OCI-LY7 (cell line): ENCODE measurements at regions not wholly inside any gene's neighbourhood (a gene's known extent, or its start where the extent isn't known, plus 50 kb on each side); places are given as distances from the start of the nearest gene placed in this dataset.

Source experiments
- BruUV-seq: library from RNA; stranded (reverse); fragments of 400-500 nt; replicated peaks from 2 replicates; lab custom pipeline; 2021; lab: Mats Ljungman, UMichigan
- CTCF ChIA-PET: fragments of 300-600 bp; sonication (Branson Sonifier 250); formaldehyde crosslinking; loops from one replicate; lab custom pipeline; 2022; ENCODE audit warnings: antibody characterized with exemption; ENCODE audit not compliant: unreplicated experiment; lab: Charles Lee
- POLR2A ChIA-PET: fragments of 300-600 bp; sonication (Branson Sonifier 250); formaldehyde crosslinking; loops from one replicate; lab custom pipeline; 2022; ENCODE audit warnings: antibody characterized with exemption; lab: Charles Lee
- DNase-seq: peaks from one replicate; pipeline ENCODE4 v3.0.0-alpha.2; 2015; ENCODE audit warnings: low spot score
- H2AFZ ChIP-seq: fragments of 200-600 bp; sonication (generic), shearing (Covaris generic); 2 replicates; pipeline ENCODE4 v1.6.1; 2014; ENCODE audit warnings: mild to moderate bottlenecking, antibody characterized with exemption, low read length, moderate library complexity
- H3K27ac ChIP-seq: fragments of 200-600 bp; sonication (generic); 2 replicates; pipeline ENCODE4 v1.5.1; 2014; ENCODE audit warnings: mixed run types, low read depth, mild to moderate bottlenecking, moderate library complexity, low read length, inconsistent platforms; ENCODE audit not compliant: poor library complexity, severe bottlenecking
- H3K36me3 ChIP-seq: fragments of 200-600 bp; sonication (generic); 2 replicates; pipeline ENCODE4 v1.6.1; 2014; ENCODE audit warnings: mild to moderate bottlenecking, antibody characterized with exemption, low read length, moderate library complexity, mixed read lengths; ENCODE audit not compliant: insufficient read depth
- H3K4me1 ChIP-seq: fragments of 200-600 bp; sonication (generic); 2 replicates; pipeline ENCODE4 v1.5.1; 2014; ENCODE audit warnings: mild to moderate bottlenecking, low read length; ENCODE audit not compliant: insufficient read depth, poor library complexity, severe bottlenecking
- H3K4me2 ChIP-seq: fragments of 200-600 bp; sonication (generic); 2 replicates; pipeline ENCODE4 v1.6.1; 2014; ENCODE audit warnings: mild to moderate bottlenecking, low read length
- H3K4me3 ChIP-seq: fragments of 200-600 bp; sonication (generic); 2 replicates; pipeline ENCODE4 v1.5.1; 2014; ENCODE audit warnings: mild to moderate bottlenecking, low read depth, low read length; ENCODE audit not compliant: poor library complexity, severe bottlenecking
- H3K79me2 ChIP-seq: fragments of 200-600 bp; sonication (generic); 2 replicates; pipeline ENCODE4 v1.6.1; 2016; ENCODE audit warnings: low read depth, mild to moderate bottlenecking, low read length, moderate library complexity, mixed read lengths; ENCODE audit not compliant: insufficient read depth
- H3K9me2 ChIP-seq: fragments of 200-600 bp; sonication (generic); 2 replicates; pipeline ENCODE4 v1.6.1; 2016; ENCODE audit warnings: mild to moderate bottlenecking, low read length, mixed read lengths; ENCODE audit not compliant: insufficient read depth
- H3K9me3 ChIP-seq: fragments of 200-600 bp; sonication (generic); 2 replicates; pipeline ENCODE4 v1.6.1; 2014; ENCODE audit warnings: mild to moderate bottlenecking, mixed run types, low read length, mixed read lengths
- H4K20me1 ChIP-seq: fragments of 200-600 bp; sonication (generic); 2 replicates; pipeline ENCODE4 v1.6.1; 2014; ENCODE audit warnings: mild to moderate bottlenecking, antibody characterized with exemption, low read length, moderate library complexity, mixed read lengths; ENCODE audit not compliant: insufficient read depth
- EZH2phosphoT487 ChIP-seq: fragments of 200-600 bp; sonication (generic); IDR thresholded peaks from 2 replicates; pipeline ENCODE4 v1.6.1; 2018; ENCODE audit warnings: low read depth, borderline replicate concordance, mild to moderate bottlenecking, mixed run types, antibody characterized with exemption, low read length, moderate library complexity, mixed read lengths
- intact Hi-C: fragments of 100-400 bp; cut with micrococcal nuclease; formaldehyde crosslinking; loops from one replicate; pipeline ENCODE4 v1.10.0; 2022; ENCODE audit not compliant: unreplicated experiment
- TF ChIP-seq, protein P1 (sequence below): fragments of 200-600 bp; sonication (generic); conservative IDR thresholded peaks from 2 replicates; pipeline ENCODE4 v1.5.1; 2014; ENCODE audit warnings: mild to moderate bottlenecking, antibody characterized with exemption, low read length, moderate library complexity, mixed read lengths

DNA sequence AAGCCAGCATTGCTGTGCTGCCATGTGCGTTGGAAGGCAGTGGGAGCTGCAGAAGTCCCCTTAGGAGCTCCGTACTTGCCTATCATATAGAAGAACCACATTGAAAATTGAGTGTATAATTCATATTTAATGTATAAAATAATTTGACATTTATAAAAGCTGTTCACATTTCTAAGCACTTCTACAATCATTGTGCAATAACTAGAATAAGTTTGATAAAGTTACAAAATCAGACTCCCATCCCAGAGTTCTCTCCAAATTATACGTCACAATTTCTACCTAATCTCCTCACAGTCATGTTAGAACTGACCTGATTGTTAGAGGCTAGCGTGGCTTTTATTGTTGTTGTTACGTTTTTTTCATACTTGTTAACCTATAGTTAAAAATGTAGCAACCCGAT is 123.5 kb upstream of the ZNF366 start:
- POLR2A ChIA-PET, result interaction anchor here (0.7 kb wide), 1 partner anchor 186 kb away, joined by 3 read pairs; no protein-coding TSS in a partner anchor
- no peak for DNase-seq
- CTCF ChIA-PET, result no interaction called here
- Histone ChIP-seq H2AFZ (no peak overlapping the region), H3K4me3 (no peak overlapping the region), H4K20me1 (no peaks in the 10 kb centered on the region), H3K36me3 (no peaks in the 10 kb centered on the region), H3K9me2 (no peaks in the 10 kb centered on the region), H3K27ac (no peak overlapping the region), H3K4me2 (no peak overlapping the region), H3K4me1 (no peaks in the 10 kb centered on the region), H3K79me2 (no peaks in the 10 kb centered on the region), H3K9me3 (no peaks in the 10 kb centered on the region)
- TF ChIP-seq EZH2phosphoT487, result no peak
- TF ChIP-seq, protein P1, sequence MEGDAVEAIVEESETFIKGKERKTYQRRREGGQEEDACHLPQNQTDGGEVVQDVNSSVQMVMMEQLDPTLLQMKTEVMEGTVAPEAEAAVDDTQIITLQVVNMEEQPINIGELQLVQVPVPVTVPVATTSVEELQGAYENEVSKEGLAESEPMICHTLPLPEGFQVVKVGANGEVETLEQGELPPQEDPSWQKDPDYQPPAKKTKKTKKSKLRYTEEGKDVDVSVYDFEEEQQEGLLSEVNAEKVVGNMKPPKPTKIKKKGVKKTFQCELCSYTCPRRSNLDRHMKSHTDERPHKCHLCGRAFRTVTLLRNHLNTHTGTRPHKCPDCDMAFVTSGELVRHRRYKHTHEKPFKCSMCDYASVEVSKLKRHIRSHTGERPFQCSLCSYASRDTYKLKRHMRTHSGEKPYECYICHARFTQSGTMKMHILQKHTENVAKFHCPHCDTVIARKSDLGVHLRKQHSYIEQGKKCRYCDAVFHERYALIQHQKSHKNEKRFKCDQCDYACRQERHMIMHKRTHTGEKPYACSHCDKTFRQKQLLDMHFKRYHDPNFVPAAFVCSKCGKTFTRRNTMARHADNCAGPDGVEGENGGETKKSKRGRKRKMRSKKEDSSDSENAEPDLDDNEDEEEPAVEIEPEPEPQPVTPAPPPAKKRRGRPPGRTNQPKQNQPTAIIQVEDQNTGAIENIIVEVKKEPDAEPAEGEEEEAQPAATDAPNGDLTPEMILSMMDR, result no peak
- intact Hi-C loops, result no loop called here
- no TSS peak for BruUV-seq

DNA sequence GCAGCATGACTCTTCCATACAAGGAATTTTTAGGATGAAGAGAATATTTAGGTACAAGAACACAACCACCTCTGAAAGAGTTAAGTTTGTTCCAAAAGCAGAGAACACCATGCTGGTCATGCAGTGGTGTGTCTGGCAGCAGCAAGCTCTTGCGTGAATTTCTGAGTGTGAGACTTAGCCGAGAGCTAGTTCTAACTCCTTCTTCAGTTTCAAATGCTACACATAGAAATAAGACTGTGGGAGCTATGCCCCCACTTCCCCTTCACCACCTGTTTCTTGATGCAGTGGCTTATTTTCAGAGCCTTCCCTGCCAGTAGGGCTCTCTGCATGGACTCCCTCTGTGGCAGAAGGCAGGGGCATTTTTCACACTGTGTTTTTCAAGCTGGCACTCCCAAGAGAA is 122.9 kb upstream of the ZNF366 start:
- Histone ChIP-seq H3K79me2 (no peaks in the 10 kb centered on the region), H3K9me2 (no peaks in the 10 kb centered on the region), H3K4me2 (no peak overlapping the region), H3K4me3 (no peak overlapping the region), H3K27ac (no peak overlapping the region), H3K4me1 (no peaks in the 10 kb centered on the region), H3K36me3 (no peaks in the 10 kb centered on the region), H3K9me3 (no peaks in the 10 kb centered on the region), H4K20me1 (no peaks in the 10 kb centered on the region), H2AFZ (no peak overlapping the region)
- intact Hi-C loops, result no loop called here
- TF ChIP-seq EZH2phosphoT487, result no peak
- TF ChIP-seq, protein P1, result no peak
- DNase-seq, result no peak
- no TSS peak for BruUV-seq
- ChIA-PET POLR2A (interaction anchor here (0.6 kb wide), 1 partner anchor 10 kb away, joined by 4 read pairs; no protein-coding TSS in a partner anchor), CTCF (no interaction called here)

DNA sequence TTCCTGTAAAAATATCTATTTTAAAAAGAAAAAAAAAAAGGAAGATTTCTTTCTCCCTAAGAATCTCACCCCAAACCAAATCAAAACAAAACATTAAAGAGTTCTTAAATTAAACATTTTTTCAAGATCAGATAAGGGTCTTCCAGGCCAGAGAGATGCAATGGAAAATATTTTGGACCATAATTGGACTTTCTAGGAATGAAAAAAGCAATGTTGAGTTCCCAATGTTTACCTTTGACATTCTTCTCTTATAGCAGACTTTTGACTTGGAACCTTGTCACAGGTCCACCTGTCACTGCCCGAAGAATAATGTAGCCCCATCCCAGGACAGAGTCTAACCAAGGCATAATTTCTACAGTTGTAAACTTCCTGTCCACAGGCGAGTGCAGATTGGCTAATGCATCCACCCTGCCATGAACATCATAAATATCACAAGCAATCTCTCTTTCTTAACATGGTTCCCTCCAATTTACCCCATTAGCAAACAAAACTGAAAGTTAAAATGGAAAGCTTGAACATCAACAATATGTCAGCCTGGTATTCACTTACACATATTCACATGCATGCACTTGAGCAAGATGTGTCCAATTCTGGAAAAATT is 121.7 kb upstream of the ZNF366 start:
- BruUV-seq, result no TSS peak

More for the DNA sequence above, 121.7 kb upstream of the ZNF366 start:
- ChIA-PET CTCF (no interaction called here), POLR2A (no interaction called here)
- Histone ChIP-seq H3K9me3 (no peaks in the 10 kb centered on the region), H4K20me1 (no peaks in the 10 kb centered on the region), H3K79me2 (no peaks in the 10 kb centered on the region), H3K4me2 (no peak overlapping the region), H3K27ac (no peak overlapping the region), H3K36me3 (no peaks in the 10 kb centered on the region), H3K4me3 (no peak overlapping the region), H2AFZ (no peak overlapping the region), H3K4me1 (no peaks in the 10 kb centered on the region), H3K9me2 (no peaks in the 10 kb centered on the region)
- DNase-seq, result no peak
- TF ChIP-seq, protein P1, result no peak
- no peak for TF ChIP-seq EZH2phosphoT487
- intact Hi-C loops, result no loop called here
